ENCODE measurements at regions not wholly inside any gene's neighbourhood (a gene's known extent, or its start where the extent isn't known, plus 50 kb on each side); places are given as distances from the start of the nearest gene placed in this dataset.

GRCh38 chr5:5880077-5880763 lies 457.7 kb downstream of the ICE1 start:
- Histone ChIP-seq H2AK5ac (ENCODE audit: low read depth, low read length) (no peak overlapping the region), H3K4ac (replicated peaks; ENCODE audit: insufficient read length, low read depth, low read length) (no peak overlapping the region), H2BK15ac (ENCODE audit: low read length) (no peak overlapping the region), H3K23me2 (ENCODE audit: low read depth, low read length) (no peaks in the 10 kb centered on the region), H4K91ac (replicated peaks; ENCODE audit: insufficient read length, low read length) (no peak overlapping the region), H2BK120ac (replicated peaks; ENCODE audit: low read depth, low read length) (no peak overlapping the region), H4K20me1 (replicated peaks in 1 of 2; ENCODE audit: control insufficient read depth in 1 of 2, insufficient read depth in 2 of 2, low read length in 2 of 2) (no peaks in the 10 kb centered on the region), H2BK5ac (ENCODE audit: low read depth, low read length) (no peak overlapping the region), H3K79me1 (ENCODE audit: low read depth, low read length) (no peaks in the 10 kb centered on the region), H3K79me2 (ENCODE audit: control insufficient read depth in 1 of 2, insufficient read depth in 2 of 2, low read length in 2 of 2) (no peaks in the 10 kb centered on the region), H4K8ac (ENCODE audit: extremely low read depth, insufficient read depth, low read length) (no peak overlapping the region), H3K18ac (ENCODE audit: extremely low read depth, low read length) (no peak overlapping the region), H3K56ac (replicated peaks; ENCODE audit: insufficient read length, low read depth, low read length) (no peak overlapping the region), H3K27me3 (replicated peaks in 1 of 4; ENCODE audit: control insufficient read depth in 3 of 4, extremely low read depth in 1 of 4, insufficient read depth in 3 of 4, low read length in 3 of 4) (no peaks in the 10 kb centered on the region), H3K4me3 (ENCODE audit: extremely low read depth in 1 of 4, insufficient read depth in 2 of 4, low read depth in 3 of 4, low read length in 4 of 4) (no peak overlapping the region), H2AFZ (ENCODE audit: low read length) (no peak overlapping the region), H3K9me3 (ENCODE audit: insufficient read depth in 2 of 2, low read depth in 1 of 2, low read length in 1 of 2) (no peaks in the 10 kb centered on the region), H3K4me2 (ENCODE audit: insufficient read depth in 1 of 2, low read depth in 2 of 2, low read length in 2 of 2) (no peak overlapping the region), H3K9ac (replicated peaks in 1 of 4; ENCODE audit: extremely low read depth in 1 of 4, low read depth in 3 of 4, low read length in 3 of 4) (no peak overlapping the region), H3K14ac (ENCODE audit: insufficient read length) (no peak overlapping the region), H3K27ac (ENCODE audit: low read depth, low read length) (no peak overlapping the region), H4K5ac (ENCODE audit: insufficient read length, low read depth, low read length) (no peak overlapping the region), H3K23ac (ENCODE audit: insufficient read length) (no peak overlapping the region), H3K4me1 (replicated peaks in 1 of 4; ENCODE audit: control insufficient read depth in 3 of 4, insufficient read depth in 4 of 4, low read length in 3 of 4) (no peaks in the 10 kb centered on the region), H2BK12ac (ENCODE audit: low read depth, low read length) (no peak overlapping the region), H3K36me3 (ENCODE audit: control insufficient read depth in 2 of 4, insufficient read depth in 4 of 4, low read length in 3 of 4) (no peaks in the 10 kb centered on the region), H2BK20ac (ENCODE audit: low read length) (no peak overlapping the region)
- FAIRE-seq, result no peak
- 91% methylated on average over 9 of the region's 9 CpGs; no CpG with 5 or more reads in 1 of the 2 experiments for WGBS, 2 experiments (ENCODE audit: extremely low coverage in 1 of 2, insufficient coverage in 1 of 2, insufficient read length in 1 of 2, insufficient replicate concordance in 2 of 2, low coverage in 1 of 2, low lambda C conversion rate in 2 of 2, missing lambda C conversion rate in 1 of 2)
- CTCF ChIA-PET (ENCODE audit: partially characterized antibody), result interaction anchor here (1.0 to 6.3 kb wide), 13 partner anchors 115 to 557 kb away, joined by 3 to 42 read pairs (median 3); no protein-coding TSS in a partner anchor
- DNase-seq (ENCODE audit: low read depth in 1 of 2, low spot score in 2 of 2), result no peak
- POLR2A ChIA-PET (ENCODE audit: partially characterized antibody), result interaction anchor here (0.6 kb wide), 1 partner anchor 341 kb away, joined by 3 read pairs; no protein-coding TSS in a partner anchor
- no peak for TF ChIP-seq TCF12 (IDR thresholded peaks at IDR 0.05; ENCODE audit: low read depth, low read length)
- TF ChIP-seq FOSL1 (IDR thresholded peaks at IDR 0.05; ENCODE audit: insufficient read depth, low read depth, low read length), result no peak
- TF ChIP-seq SP2 (IDR thresholded peaks at IDR 0.05; ENCODE audit: low read length), result no peak
- no peak for TF ChIP-seq TBP (IDR thresholded peaks at IDR 0.05; ENCODE audit: low read depth, low read length)
- TF ChIP-seq CEBPB (IDR thresholded peaks at IDR 0.05; ENCODE audit: low read depth, low read length), result no peak
- TF ChIP-seq SP4 (IDR thresholded peaks at IDR 0.05; ENCODE audit: low read length), result no peak
- TF ChIP-seq CBX5 (IDR thresholded peaks at IDR 0.05; ENCODE audit: low read depth, low read length), result no peak
- TF ChIP-seq YY1 (IDR thresholded peaks at IDR 0.05; ENCODE audit: low read depth, low read length), result no peak
- TF ChIP-seq RNF2 (IDR thresholded peaks at IDR 0.05; ENCODE audit: borderline replicate concordance, low read depth, low read length, missing control alignments, poor library complexity, severe bottlenecking), result no peak
- TF ChIP-seq MAX (IDR thresholded peaks at IDR 0.05), result no peak
- TF ChIP-seq TEAD4 (IDR thresholded peaks at IDR 0.05; ENCODE audit: low read depth, low read length), result no peak
- TF ChIP-seq CTBP2 (IDR thresholded peaks at IDR 0.05; ENCODE audit: borderline replicate concordance, insufficient read depth, insufficient read length, low read length), result no peak
- TF ChIP-seq POLR2A (IDR thresholded peaks at IDR 0.05; ENCODE audit: control extremely low read depth in 1 of 2, low read depth in 2 of 2, low read length in 2 of 2), result no peak
- no peak for TF ChIP-seq GTF2F1 (IDR thresholded peaks at IDR 0.05; ENCODE audit: borderline replicate concordance, low read depth, low read length)
- no peak for TF ChIP-seq SIX5 (IDR thresholded peaks at IDR 0.05; ENCODE audit: low read depth, low read length)

All from H1 (cell line).